RWPE1 (cell line): ENCODE measurements at regions not wholly inside any gene's neighbourhood (a gene's known extent, or its start where the extent isn't known, plus 50 kb on each side); places are given as distances from the start of the nearest gene placed in this dataset.

Source experiments
- CTCF ChIA-PET: fragments of 350-600 bp; sonication (Branson Sonifier 250); formaldehyde crosslinking; extraction: SDS; loops from one replicate; lab custom pipeline; 2021; lab: Yijun Ruan, JAX
- POLR2A ChIA-PET: fragments of 400-600 bp; formaldehyde crosslinking; extraction: SDS; loops from one replicate; lab custom pipeline; 2020; ENCODE audit warnings: antibody characterized with exemption; ENCODE audit not compliant: low non-redundant PET; lab: Yijun Ruan, JAX
- DNase-seq: peaks from one replicate; pipeline ENCODE4 v3.0.0; 2012; ENCODE audit warnings: low spot score
- H3K27ac ChIP-seq: fragments of 450-650 bp; 2 replicates; pipeline ENCODE4 v1.5.1; 2017
- CTCF ChIP-seq: fragments of 450-650 bp; conservative IDR thresholded peaks from 2 replicates; pipeline ENCODE4 v1.5.1; 2017; ENCODE audit warnings: low read depth, mild to moderate bottlenecking

GRCh38 chr11:62073061-62073460 lies 50.8 kb upstream of the INCENP start:
- H3K27ac ChIP-seq, result no peak overlapping the region
- ChIA-PET POLR2A (no interaction called here), CTCF (no interaction called here)
- no peak for TF ChIP-seq CTCF
- DNase-seq, result no peak

GRCh38 chr11:62071408-62071807 lies 52.4 kb upstream of the INCENP start:
- no peak overlapping the region for H3K27ac ChIP-seq

GRCh38 chr11:62069986-62070919 lies 53.6 kb upstream of the INCENP start:
- POLR2A ChIA-PET, result no interaction called here
- H3K27ac ChIP-seq, result no peak overlapping the region
- CTCF ChIA-PET, result interaction anchor here (0.6 to 1.6 kb wide), 5 partner anchors 12 to 293 kb away, joined by 3 to 6 read pairs (median 4); no protein-coding TSS in a partner anchor
- no peak for TF ChIP-seq CTCF
- DNase-seq, result no peak

More at GRCh38 chr11:62071408-62071807, 52.4 kb upstream of the INCENP start:
- ChIA-PET CTCF (interaction anchor here (0.9 to 1.2 kb wide), 2 partner anchors 11 to 200 kb away, joined by 3 to 4 read pairs; no protein-coding TSS in a partner anchor), POLR2A (no interaction called here)
- no peak for TF ChIP-seq CTCF
- DNase-seq, result no peak

GRCh38 chr11:62069374-62069773 lies 54.4 kb upstream of the INCENP start:
- ChIA-PET CTCF (interaction anchor here (1.6 kb wide), 1 partner anchor 12 kb away, joined by 4 read pairs; no protein-coding TSS in a partner anchor), POLR2A (no interaction called here)
- no peak overlapping the region for H3K27ac ChIP-seq
- no peak for TF ChIP-seq CTCF
- no peak for DNase-seq

GRCh38 chr11:62068730-62069129 lies 55.1 kb upstream of the INCENP start:
- CTCF ChIA-PET, result interaction anchor here (1.6 kb wide), 1 partner anchor 13 kb away, joined by 4 read pairs; no protein-coding TSS in a partner anchor
- TF ChIP-seq CTCF, result no peak
- no peak overlapping the region for H3K27ac ChIP-seq
- no peak for DNase-seq
- POLR2A ChIA-PET, result no interaction called here

- no peak overlapping the region for H3K27ac ChIP-seq
- ChIA-PET CTCF (no interaction called here), POLR2A (no interaction called here)
- DNase-seq, result no peak
- no peak for TF ChIP-seq CTCF
These were observed 56.1 kb upstream of the INCENP start for GRCh38 chr11:62067741-62068140.
